ENCODE measurements at regions not wholly inside any gene's neighbourhood (a gene's known extent, or its start where the extent isn't known, plus 50 kb on each side); places are given as distances from the start of the nearest gene placed in this dataset.

GRCh38 chr5:87570366-87570765 lies 157.6 kb upstream of the CCNH start:
- H3K4me3 ChIP-seq (ENCODE audit: low read length) = no peak overlapping the region
- no peak for TF ChIP-seq CTCF (IDR thresholded peaks at IDR 0.05; ENCODE audit: insufficient read depth, low read depth, low read length, missing control alignments)
- no peak for DNase-seq (ENCODE audit: low read depth)

GRCh38 chr5:87562068-87562467 lies 149.3 kb upstream of the CCNH start:
- no peak overlapping the region for H3K4me3 ChIP-seq (ENCODE audit: low read length)
- no peak for TF ChIP-seq CTCF (IDR thresholded peaks at IDR 0.05; ENCODE audit: insufficient read depth, low read depth, low read length, missing control alignments)
- no peak for DNase-seq (ENCODE audit: low read depth)

- TF ChIP-seq CTCF (IDR thresholded peaks at IDR 0.05; ENCODE audit: insufficient read depth, low read depth, low read length, missing control alignments) = no peak
Observed at GRCh38 chr5:87560528-87560927, 147.8 kb upstream of the CCNH start.

GRCh38 chr5:87551911-87552310 lies 139.2 kb upstream of the CCNH start:
- H3K4me3 ChIP-seq (ENCODE audit: low read length) = no peak overlapping the region
- TF ChIP-seq CTCF (IDR thresholded peaks at IDR 0.05; ENCODE audit: insufficient read depth, low read depth, low read length, missing control alignments) = no peak
- DNase-seq (ENCODE audit: low read depth) = no peak

More at GRCh38 chr5:87560528-87560927, 147.8 kb upstream of the CCNH start:
- DNase-seq (ENCODE audit: low read depth) = no peak
- no peak overlapping the region for H3K4me3 ChIP-seq (ENCODE audit: low read length)

- no peak for TF ChIP-seq CTCF (IDR thresholded peaks at IDR 0.05; ENCODE audit: insufficient read depth, low read depth, low read length, missing control alignments)
- no peak for DNase-seq (ENCODE audit: low read depth)
Observed at GRCh38 chr5:87541676-87542075, 128.9 kb upstream of the CCNH start.

GRCh38 chr5:87541033-87541432 lies 128.3 kb upstream of the CCNH start:
- peak; percentile 69 for DNase-seq (ENCODE audit: low read depth)
- peak; percentile 24 for TF ChIP-seq CTCF (IDR thresholded peaks at IDR 0.05; ENCODE audit: insufficient read depth, low read depth, low read length, missing control alignments)
- no peak overlapping the region for H3K4me3 ChIP-seq (ENCODE audit: low read length)

More at GRCh38 chr5:87541676-87542075, 128.9 kb upstream of the CCNH start:
- no peak overlapping the region for H3K4me3 ChIP-seq (ENCODE audit: low read length)

GRCh38 chr5:87539839-87540238 lies 127.1 kb upstream of the CCNH start:
- no peak for DNase-seq (ENCODE audit: low read depth)
- no peak overlapping the region for H3K4me3 ChIP-seq (ENCODE audit: low read length)
- TF ChIP-seq CTCF (IDR thresholded peaks at IDR 0.05; ENCODE audit: insufficient read depth, low read depth, low read length, missing control alignments) = no peak
